ENCODE measurements at regions not wholly inside any gene's neighbourhood (a gene's known extent, or its start where the extent isn't known, plus 50 kb on each side); places are given as distances from the start of the nearest gene placed in this dataset.

DNA sequence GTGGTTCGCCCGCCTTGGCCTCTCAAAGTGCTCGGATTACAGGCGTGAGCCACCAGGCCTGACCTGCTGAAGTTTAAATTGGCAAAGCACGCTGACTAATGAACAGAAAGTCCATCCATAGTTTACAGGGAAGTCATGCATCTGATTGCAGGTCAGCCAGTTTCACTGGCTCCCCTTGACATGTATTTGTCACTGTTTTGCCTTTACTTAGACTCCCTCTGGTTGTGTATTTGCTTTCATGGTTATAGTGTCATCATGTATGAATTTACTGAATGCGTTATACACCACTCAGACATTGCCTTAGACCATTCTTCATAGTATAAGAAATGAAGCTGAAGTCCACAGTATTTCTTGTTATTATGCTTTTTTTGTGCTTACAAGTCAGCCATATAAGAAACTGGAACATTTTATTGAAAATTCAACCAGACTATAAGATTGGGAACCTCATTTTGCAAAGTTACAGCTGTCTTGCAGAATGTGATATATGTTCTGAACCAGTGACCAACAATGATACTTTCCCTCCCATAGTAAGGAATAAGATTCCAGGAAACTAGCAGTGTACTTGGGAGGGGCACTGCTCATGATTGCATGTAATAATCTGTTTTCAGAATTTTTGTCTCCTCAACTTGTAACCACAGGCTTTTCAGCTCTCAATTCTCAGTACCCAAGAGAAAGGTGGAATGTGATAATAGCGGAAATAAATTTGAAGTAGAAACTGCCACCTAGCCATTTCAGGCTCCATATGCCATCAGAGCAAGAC lies 51.9 kb upstream of the ATF7IP start:
- TF ChIP-seq, protein P1, sequence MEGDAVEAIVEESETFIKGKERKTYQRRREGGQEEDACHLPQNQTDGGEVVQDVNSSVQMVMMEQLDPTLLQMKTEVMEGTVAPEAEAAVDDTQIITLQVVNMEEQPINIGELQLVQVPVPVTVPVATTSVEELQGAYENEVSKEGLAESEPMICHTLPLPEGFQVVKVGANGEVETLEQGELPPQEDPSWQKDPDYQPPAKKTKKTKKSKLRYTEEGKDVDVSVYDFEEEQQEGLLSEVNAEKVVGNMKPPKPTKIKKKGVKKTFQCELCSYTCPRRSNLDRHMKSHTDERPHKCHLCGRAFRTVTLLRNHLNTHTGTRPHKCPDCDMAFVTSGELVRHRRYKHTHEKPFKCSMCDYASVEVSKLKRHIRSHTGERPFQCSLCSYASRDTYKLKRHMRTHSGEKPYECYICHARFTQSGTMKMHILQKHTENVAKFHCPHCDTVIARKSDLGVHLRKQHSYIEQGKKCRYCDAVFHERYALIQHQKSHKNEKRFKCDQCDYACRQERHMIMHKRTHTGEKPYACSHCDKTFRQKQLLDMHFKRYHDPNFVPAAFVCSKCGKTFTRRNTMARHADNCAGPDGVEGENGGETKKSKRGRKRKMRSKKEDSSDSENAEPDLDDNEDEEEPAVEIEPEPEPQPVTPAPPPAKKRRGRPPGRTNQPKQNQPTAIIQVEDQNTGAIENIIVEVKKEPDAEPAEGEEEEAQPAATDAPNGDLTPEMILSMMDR (IDR thresholded peaks at IDR 0.05), result no peak
- ATAC-seq (no peak), DNase-seq (no peak)
- Mint-ChIP-seq H3K27me3 (no peaks in the 10 kb centered on the region), H3K27ac (no peak overlapping the region), H3K9me3 (peaks cover 2% of the 10 kb centered on the region), H3K4me3 (no peak overlapping the region), H3K4me1 (ENCODE audit: low read depth) (no peaks in the 10 kb centered on the region), H3K36me3 (ENCODE audit: low read depth) (no peaks in the 10 kb centered on the region)
- ChIA-PET POLR2A (no interaction called here), CTCF (interaction anchor here (1.6 kb wide), 1 partner anchor 11 kb away, joined by 3 read pairs; no protein-coding TSS in a partner anchor)
- intact Hi-C loops (cut with micrococcal nuclease), result no loop called here

DNA sequence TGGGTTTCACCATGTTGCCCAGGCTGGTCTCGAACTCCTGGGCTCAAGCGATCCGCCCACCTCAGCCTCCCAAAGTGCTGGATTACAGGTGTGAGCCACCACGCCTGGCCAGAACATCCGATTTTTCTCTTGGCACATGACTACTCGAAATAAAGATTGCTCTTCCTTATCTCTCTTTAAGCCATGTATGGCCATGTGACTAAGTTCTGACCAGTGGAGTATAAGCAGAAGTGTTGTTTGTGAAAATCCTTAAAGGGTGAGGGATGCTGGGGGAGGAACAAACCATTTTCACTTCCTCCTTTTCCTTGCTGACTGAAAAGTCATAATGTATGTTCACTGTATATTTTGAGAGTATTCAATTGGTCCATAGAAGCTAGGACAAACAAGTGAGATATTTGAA lies 50.7 kb upstream of the ATF7IP start:
- intact Hi-C loops (cut with micrococcal nuclease), result no loop called here
- CTCF ChIA-PET, result no interaction called here
- Mint-ChIP-seq H3K36me3 (ENCODE audit: low read depth) (no peaks in the 10 kb centered on the region), H3K4me3 (no peak overlapping the region), H3K27ac (no peak overlapping the region), H3K4me1 (ENCODE audit: low read depth) (no peaks in the 10 kb centered on the region), H3K27me3 (no peaks in the 10 kb centered on the region), H3K9me3 (peaks cover 2% of the 10 kb centered on the region)
- ATAC-seq (no peak), DNase-seq (no peak)
- POLR2A ChIA-PET, result no interaction called here
- TF ChIP-seq, protein P1 (IDR thresholded peaks at IDR 0.05), result no peak

DNA sequence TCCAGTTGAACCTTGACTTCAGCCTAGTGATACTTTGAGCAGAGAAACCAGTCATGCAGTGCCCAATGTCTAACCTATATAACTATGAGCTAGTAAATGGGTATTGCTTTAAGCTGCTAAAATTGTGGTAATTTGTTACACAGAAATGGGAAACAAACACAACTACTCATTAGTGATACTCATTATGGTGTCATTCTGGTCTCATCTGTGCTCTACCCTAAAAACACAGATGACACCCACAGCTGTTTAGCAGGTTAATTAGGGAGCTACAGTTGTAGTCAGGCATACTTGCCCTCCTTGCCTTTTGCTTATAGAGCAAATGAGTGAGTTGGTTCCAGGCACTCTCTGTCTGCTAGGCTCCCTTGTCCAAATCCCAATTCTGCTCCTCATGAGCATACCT lies 50.0 kb upstream of the ATF7IP start:
- DNase-seq (no peak), ATAC-seq (no peak)
- TF ChIP-seq, protein P1 (IDR thresholded peaks at IDR 0.05), result no peak
- Mint-ChIP-seq H3K4me1 (ENCODE audit: low read depth) (no peaks in the 10 kb centered on the region), H3K36me3 (ENCODE audit: low read depth) (no peaks in the 10 kb centered on the region), H3K9me3 (peaks cover 2% of the 10 kb centered on the region), H3K4me3 (no peak overlapping the region), H3K27ac (no peak overlapping the region), H3K27me3 (no peaks in the 10 kb centered on the region)
- intact Hi-C loops (cut with micrococcal nuclease), result no loop called here
- ChIA-PET CTCF (no interaction called here), POLR2A (no interaction called here)

Data from activated CD8-positive, alpha-beta T cell treated with anti-CD3 and anti-CD28 coated beads for 36 hours (primary cell).